HAP-1 (cell line): ENCODE measurements at regions not wholly inside any gene's neighbourhood (a gene's known extent, or its start where the extent isn't known, plus 50 kb on each side); places are given as distances from the start of the nearest gene placed in this dataset.
"Not testable (repeated sequence)": the region's sequence is repeated elsewhere in the genome, so short reads cannot be mapped to it uniquely, and the experiment has no call there.

Experiments used
- DNase-seq, 2 experiments: peaks; one replicate each; pipeline ENCODE4 v3.0.0-alpha.2; 2016 to 2020; ENCODE audit warnings: low spot score in 2 of 2
- H3K27me3 ChIP-seq: fragments of 250-450 bp; sonication (Bioruptor Pico); 2 replicates; pipeline ENCODE4 v1.5.1; 2020; ENCODE audit warnings: low read depth, mild to moderate bottlenecking, moderate library complexity
- H3K36me3 ChIP-seq: fragments of 250-450 bp; sonication (Bioruptor Pico); replicated peaks from 2 replicates; pipeline ENCODE4 v1.5.1; 2020; ENCODE audit warnings: mild to moderate bottlenecking
- H3K4me1 ChIP-seq: fragments of 250-450 bp; sonication (Bioruptor Pico); 2 replicates; pipeline ENCODE4 v1.5.1; 2020; ENCODE audit warnings: mild to moderate bottlenecking
- H3K4me3 ChIP-seq: fragments of 250-450 bp; sonication (Bioruptor Pico); 2 replicates; pipeline ENCODE4 v1.5.1; 2020; ENCODE audit warnings: mild to moderate bottlenecking, moderate library complexity
- H3K9me3 ChIP-seq: fragments of 250-450 bp; sonication (Bioruptor Pico); 2 replicates; pipeline ENCODE4 v1.5.1; 2020; ENCODE audit warnings: mild to moderate bottlenecking, moderate library complexity
- in situ Hi-C: fragments of 300-500 bp; cut with MboI; formaldehyde crosslinking; loops from 3 replicates; pipeline ENCODE4 v1.14.3; 2020; ENCODE audit warnings: low sequenced_read_pairs, inconsistent platforms, mixed read lengths

GRCh38 chr2:49861821-49862220 lies 707.5 kb upstream of the FSHR start:
- H3K4me3 ChIP-seq = no peak overlapping the region
- H3K27me3 ChIP-seq = no peaks in the 10 kb centered on the region
- in situ Hi-C loops = no loop called here
- H3K36me3 ChIP-seq = no peaks in the 10 kb centered on the region
- no peaks in the 10 kb centered on the region for H3K4me1 ChIP-seq
- no peaks in the 10 kb centered on the region for H3K9me3 ChIP-seq
- no peak for DNase-seq

GRCh38 chr2:49860834-49861233 lies 706.5 kb upstream of the FSHR start:
- Histone ChIP-seq H3K27me3 (no peaks in the 10 kb centered on the region), H3K4me3 (no peak overlapping the region), H3K9me3 (no peaks in the 10 kb centered on the region), H3K4me1 (no peaks in the 10 kb centered on the region), H3K36me3 (no peaks in the 10 kb centered on the region)
- no peak for DNase-seq
- in situ Hi-C loops = no loop called here

- no peaks in the 10 kb centered on the region for H3K4me1 ChIP-seq
- no peaks in the 10 kb centered on the region for H3K9me3 ChIP-seq
- DNase-seq = no peak
- no peak overlapping the region for H3K4me3 ChIP-seq
- no peaks in the 10 kb centered on the region for H3K27me3 ChIP-seq
- in situ Hi-C loops = no loop called here
- no peaks in the 10 kb centered on the region for H3K36me3 ChIP-seq
Observed at GRCh38 chr2:49860170-49860569, 705.9 kb upstream of the FSHR start.

GRCh38 chr2:49858657-49859056 lies 704.3 kb upstream of the FSHR start:
- no peaks in the 10 kb centered on the region for H3K36me3 ChIP-seq
- no peaks in the 10 kb centered on the region for H3K27me3 ChIP-seq
- in situ Hi-C loops = no loop called here
- no peaks in the 10 kb centered on the region for H3K9me3 ChIP-seq
- no peaks in the 10 kb centered on the region for H3K4me1 ChIP-seq
- no peak for DNase-seq
- no peak overlapping the region for H3K4me3 ChIP-seq

DNA sequence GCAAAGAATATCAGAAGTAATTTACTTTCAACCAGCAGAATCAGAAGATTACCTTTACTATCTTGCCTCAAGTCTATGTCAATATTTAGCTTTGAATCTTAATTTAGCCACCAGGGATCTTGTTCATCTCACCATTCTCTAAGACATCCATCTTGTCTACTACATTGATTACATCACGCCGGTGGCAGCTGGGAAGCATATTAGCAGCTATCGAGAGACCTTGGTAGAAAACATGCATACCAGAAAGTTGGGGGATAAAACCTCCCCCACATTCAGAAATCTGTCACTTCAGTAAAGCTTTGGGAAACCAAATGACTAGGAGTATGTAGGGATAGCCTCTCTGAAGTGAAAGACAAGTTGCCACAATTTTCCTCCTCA lies 703.8 kb upstream of the FSHR start:
- DNase-seq = no peak
- no peaks in the 10 kb centered on the region for H3K27me3 ChIP-seq
- H3K36me3 ChIP-seq = no peaks in the 10 kb centered on the region
- H3K4me3 ChIP-seq = no peak overlapping the region
- H3K9me3 ChIP-seq = no peaks in the 10 kb centered on the region
- in situ Hi-C loops = no loop called here
- no peaks in the 10 kb centered on the region for H3K4me1 ChIP-seq

DNA sequence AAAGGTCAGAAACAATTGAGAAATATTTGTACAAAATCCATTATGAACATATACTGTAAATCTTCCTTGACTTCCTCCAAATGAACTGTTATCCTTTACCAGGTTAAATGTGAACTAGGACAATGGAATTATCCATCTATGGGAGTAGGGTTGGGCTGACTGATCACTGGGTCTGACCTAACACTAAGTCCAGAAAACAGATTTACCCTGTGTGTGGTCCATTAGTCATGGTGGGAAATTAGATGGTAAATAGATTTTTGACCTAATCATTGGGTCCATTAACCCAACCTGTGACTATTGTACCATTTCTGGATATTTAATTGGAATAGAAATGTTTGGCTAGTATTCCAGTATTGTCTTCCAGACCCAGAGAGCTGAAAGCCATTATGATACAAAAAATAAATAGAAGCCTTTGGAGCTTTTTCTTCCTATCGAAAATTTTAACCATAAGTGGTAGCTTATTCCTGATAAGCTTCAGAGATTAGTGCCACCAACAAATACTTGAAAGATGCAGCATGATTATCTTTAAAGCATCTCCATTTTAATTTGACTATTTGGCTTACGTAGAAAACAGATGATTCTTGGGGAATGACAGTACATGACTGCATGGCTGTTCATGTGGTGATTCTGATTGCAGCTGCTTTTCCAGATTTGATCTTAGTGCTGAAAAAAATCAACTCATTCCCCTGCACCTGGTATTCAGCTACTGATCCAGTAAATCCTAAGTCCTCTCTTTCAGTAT lies 703.2 kb upstream of the FSHR start:
- Histone ChIP-seq H3K9me3 (no peaks in the 10 kb centered on the region), H3K4me3 (no peak overlapping the region), H3K27me3 (no peaks in the 10 kb centered on the region), H3K4me1 (no peaks in the 10 kb centered on the region), H3K36me3 (no peaks in the 10 kb centered on the region)
- no peak for DNase-seq
- in situ Hi-C loops = no loop called here

- in situ Hi-C loops = no loop called here
- no peak for DNase-seq
- H3K36me3 ChIP-seq = no peaks in the 10 kb centered on the region
Observed at GRCh38 chr2:49845671-49846070, 691.4 kb upstream of the FSHR start.

GRCh38 chr2:49845021-49845420 lies 690.7 kb upstream of the FSHR start:
- Histone ChIP-seq H3K9me3 (no peaks in the 10 kb centered on the region), H3K4me3 (no peak overlapping the region), H3K4me1 (no peaks in the 10 kb centered on the region; the same call in 1 of the 2 replicates), H3K27me3 (no peaks in the 10 kb centered on the region), H3K36me3 (no peaks in the 10 kb centered on the region)
- no peak for DNase-seq
- in situ Hi-C loops = no loop called here

More at GRCh38 chr2:49845671-49846070, 691.4 kb upstream of the FSHR start:
- no peaks in the 10 kb centered on the region for H3K9me3 ChIP-seq
- no peaks in the 10 kb centered on the region for H3K27me3 ChIP-seq
- H3K4me1 ChIP-seq = no peaks in the 10 kb centered on the region
- H3K4me3 ChIP-seq = no peak overlapping the region

DNA sequence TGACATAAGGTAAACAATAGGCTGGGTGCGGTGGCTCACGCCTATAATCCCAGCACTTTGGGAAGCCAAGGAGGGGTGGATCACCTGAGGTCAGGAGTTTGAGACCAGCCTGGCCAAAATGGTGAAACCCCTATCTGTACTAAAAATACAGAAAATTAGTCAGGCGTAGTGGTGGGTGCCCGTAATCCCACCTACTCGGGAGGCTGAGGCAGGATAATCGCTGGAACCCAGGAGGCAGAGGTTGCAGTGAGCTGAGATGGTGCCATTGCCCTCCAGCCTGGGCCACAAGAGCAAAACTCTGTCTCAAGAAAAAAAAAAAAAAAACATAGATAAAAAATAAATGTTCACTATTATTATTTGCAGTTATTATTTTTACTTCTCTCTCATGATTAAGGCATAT lies 689.8 kb upstream of the FSHR start:
- not testable (repeated sequence) for H3K27me3 ChIP-seq, H3K4me1 ChIP-seq, DNase-seq

DNA sequence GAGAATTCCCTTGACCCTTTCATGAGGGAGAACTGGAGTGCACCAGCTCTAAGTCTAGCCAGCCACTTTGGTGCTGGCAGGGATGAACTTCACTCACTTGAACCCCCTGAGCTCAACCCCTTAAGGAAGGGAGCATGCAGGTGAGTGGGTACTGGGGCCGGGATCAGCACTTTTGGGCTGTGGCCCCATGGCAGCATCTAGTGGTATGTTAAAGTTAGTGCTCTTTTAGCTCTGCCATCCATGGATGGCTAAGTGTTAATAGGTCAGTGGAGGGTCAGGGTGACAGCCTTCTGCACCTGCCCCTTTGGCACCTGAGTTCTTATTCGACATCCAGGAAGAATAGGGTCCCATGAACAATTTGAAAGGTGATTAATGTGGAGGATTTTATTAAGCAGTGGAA lies 689.0 kb upstream of the FSHR start:
- no peaks in the 10 kb centered on the region for H3K9me3 ChIP-seq
- H3K4me3 ChIP-seq = no peak overlapping the region
- H3K4me1 ChIP-seq = peaks cover 4% of the 10 kb centered on the region
- H3K27me3 ChIP-seq = no peaks in the 10 kb centered on the region
- DNase-seq = no peak
- in situ Hi-C loops = no loop called here
- no peaks in the 10 kb centered on the region for H3K36me3 ChIP-seq

More for the DNA sequence above, 689.8 kb upstream of the FSHR start:
- H3K4me3 ChIP-seq, H3K9me3 ChIP-seq, in situ Hi-C loops, H3K36me3 ChIP-seq: not testable (repeated sequence)

- Histone ChIP-seq H3K27me3 (no peaks in the 10 kb centered on the region), H3K36me3 (no peaks in the 10 kb centered on the region), H3K4me1 (peaks cover 4% of the 10 kb centered on the region), H3K9me3 (no peaks in the 10 kb centered on the region), H3K4me3 (no peak overlapping the region)
- DNase-seq = no peak
- in situ Hi-C loops = no loop called here
Observed at GRCh38 chr2:49840428-49840975, 686.2 kb upstream of the FSHR start.

GRCh38 chr2:49839818-49840217 lies 685.5 kb upstream of the FSHR start:
- Histone ChIP-seq H3K9me3 (no peaks in the 10 kb centered on the region), H3K4me3 (no peak overlapping the region), H3K27me3 (no peaks in the 10 kb centered on the region), H3K36me3 (no peaks in the 10 kb centered on the region), H3K4me1 (peaks cover 4% of the 10 kb centered on the region)
- DNase-seq = no peak
- in situ Hi-C loops = no loop called here

- Histone ChIP-seq H3K27me3 (no peaks in the 10 kb centered on the region), H3K36me3 (no peaks in the 10 kb centered on the region), H3K4me1 (peaks cover 4% of the 10 kb centered on the region), H3K4me3 (no peak overlapping the region), H3K9me3 (no peaks in the 10 kb centered on the region)
- no peak for DNase-seq
- in situ Hi-C loops = no loop called here
Observed at GRCh38 chr2:49837561-49838293, 683.4 kb upstream of the FSHR start.

DNA sequence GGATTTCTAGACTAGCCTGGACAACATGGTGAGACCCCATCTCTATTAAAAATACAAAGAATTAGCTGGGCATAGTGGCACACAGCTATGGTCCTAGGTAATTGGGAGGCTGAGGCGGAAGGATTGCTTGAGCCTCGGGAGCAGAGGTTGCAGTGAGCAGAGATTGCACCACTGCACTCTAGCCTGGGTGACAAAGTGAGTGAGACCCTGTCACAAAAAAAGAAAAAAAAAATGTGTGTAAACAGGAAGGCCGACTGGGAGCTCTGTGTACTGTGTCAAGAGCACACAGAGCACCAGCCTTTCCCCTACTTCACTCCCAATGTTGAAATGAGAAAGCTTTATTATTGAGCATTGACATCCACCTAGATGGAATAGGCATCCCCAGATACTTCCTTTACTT lies 681.7 kb upstream of the FSHR start:
- in situ Hi-C loops = no loop called here
- Histone ChIP-seq H3K4me1 (peaks cover 6% of the 10 kb centered on the region), H3K9me3 (no peaks in the 10 kb centered on the region), H3K27me3 (no peaks in the 10 kb centered on the region), H3K36me3 (no peaks in the 10 kb centered on the region), H3K4me3 (no peak overlapping the region)
- DNase-seq = no peak
